GM23338 (cell line): ENCODE measurements at regions not wholly inside any gene's neighbourhood (a gene's known extent, or its start where the extent isn't known, plus 50 kb on each side); places are given as distances from the start of the nearest gene placed in this dataset.

Source experiments
- ATAC-seq: fragments of 200-7000 bp; cut with Tn5 transposase; 3 replicates; pipeline ENCODE4 v1.9.1; 2020
- DNase-seq: peaks from one replicate; pipeline ENCODE4 v3.0.0-alpha.2; 2015; ENCODE audit warnings: low spot score
- H2AFZ ChIP-seq: fragments of 200-600 bp; sonication (generic); 2 replicates; pipeline ENCODE4 v1.8.0; 2016; ENCODE audit warnings: antibody characterized with exemption, mild to moderate bottlenecking, moderate library complexity
- H3F3A ChIP-seq: fragments of 200-600 bp; sonication (generic); replicated peaks from 2 replicates; pipeline ENCODE4 v1.8.0; 2017; ENCODE audit warnings: antibody characterized with exemption, mixed run types, low read depth
- H3K27ac ChIP-seq: fragments of 200-600 bp; sonication (generic); 2 replicates; pipeline ENCODE4 v1.6.1; 2016; ENCODE audit warnings: low read depth
- H3K27me3 ChIP-seq: fragments of 200-600 bp; sonication (generic); 2 replicates; pipeline ENCODE4 v1.8.0; 2016; ENCODE audit warnings: mild to moderate bottlenecking, mixed run types, moderate library complexity; ENCODE audit not compliant: insufficient read depth
- H3K36me3 ChIP-seq: fragments of 200-600 bp; sonication (generic); 2 replicates; pipeline ENCODE4 v1.8.0; 2016; ENCODE audit warnings: mild to moderate bottlenecking; ENCODE audit not compliant: insufficient read depth
- H3K4me1 ChIP-seq: fragments of 200-600 bp; sonication (generic); 2 replicates; pipeline ENCODE4 v1.8.0; 2016; ENCODE audit warnings: mild to moderate bottlenecking, moderate library complexity; ENCODE audit not compliant: insufficient read depth
- H3K4me2 ChIP-seq: fragments of 200-600 bp; sonication (generic); 2 replicates; pipeline ENCODE4 v1.7.1; 2017; ENCODE audit warnings: mixed run types
- H3K4me3 ChIP-seq: fragments of 200-600 bp; sonication (generic); 2 replicates; pipeline ENCODE4 v1.6.1; 2016; ENCODE audit warnings: mixed run types
- H3K79me2 ChIP-seq: fragments of 200-600 bp; sonication (generic); replicated peaks from 2 replicates; pipeline ENCODE4 v1.8.0; 2017; ENCODE audit warnings: mild to moderate bottlenecking; ENCODE audit not compliant: insufficient read depth
- H3K9me2 ChIP-seq: fragments of 200-600 bp; sonication (generic); 2 replicates; pipeline ENCODE4 v1.8.0; 2017; ENCODE audit not compliant: insufficient read depth
- H4K20me1 ChIP-seq: fragments of 200-600 bp; sonication (generic); replicated peaks from 2 replicates; pipeline ENCODE4 v1.8.0; 2017; ENCODE audit warnings: mild to moderate bottlenecking; ENCODE audit not compliant: insufficient read depth
- H3K27ac Mint-ChIP-seq: 2 replicates; pipeline ENCODE4 v1.8.0; 2020; ENCODE audit warnings: inconsistent platforms, mild to moderate bottlenecking, moderate library complexity, mixed read lengths
- H3K27me3 Mint-ChIP-seq: 3 replicates; pipeline ENCODE4 v1.8.0; 2022; ENCODE audit warnings: low read depth, mild to moderate bottlenecking, moderate library complexity, mixed read lengths, inconsistent platforms; ENCODE audit not compliant: insufficient read depth, poor library complexity
- H3K36me3 Mint-ChIP-seq: 3 replicates; pipeline ENCODE4 v1.8.0; 2021; ENCODE audit warnings: low read depth, mild to moderate bottlenecking, inconsistent platforms, moderate library complexity, mixed read lengths
- H3K4me1 Mint-ChIP-seq: 3 replicates; pipeline ENCODE4 v1.8.0; 2020; ENCODE audit warnings: mild to moderate bottlenecking, inconsistent platforms, mixed read lengths
- H3K4me3 Mint-ChIP-seq: 3 replicates; pipeline ENCODE4 v1.8.0; 2021; ENCODE audit warnings: moderate library complexity, mild to moderate bottlenecking, inconsistent platforms, mixed read lengths
- H3K9me3 Mint-ChIP-seq: 3 replicates; pipeline ENCODE4 v1.8.0; 2020; ENCODE audit warnings: moderate library complexity, mild to moderate bottlenecking, inconsistent platforms, mixed read lengths
- CTCF ChIP-seq, 2 experiments: fragments of 200-600 bp in 1 of 2; sonication (generic) in 1 of 2; conservative IDR thresholded peaks; 2 replicates each; pipeline versions ENCODE4 v1.5.1 to v1.6.1; 2016 to 2017; ENCODE audit warnings: antibody characterized with exemption in 2 of 2, low read depth in 2 of 2, mild to moderate bottlenecking in 2 of 2, moderate library complexity in 1 of 2
- EZH2 ChIP-seq: fragments of 200-600 bp; sonication (generic); IDR thresholded peaks from one replicate; pipeline ENCODE4 v1.8.0; 2017; ENCODE audit warnings: antibody characterized with exemption, mild to moderate bottlenecking, low read depth; ENCODE audit not compliant: unreplicated experiment
- POLR2AphosphoS5 ChIP-seq: IDR thresholded peaks from 2 replicates; pipeline ENCODE4 v1.6.1; 2016; ENCODE audit warnings: antibody characterized with exemption, low read depth
- REST ChIP-seq: IDR thresholded peaks from one replicate; pipeline ENCODE4 v1.6.1; 2018; ENCODE audit warnings: antibody characterized with exemption; ENCODE audit not compliant: unreplicated experiment
- ZNF331 ChIP-seq: fragments of 250-450 bp; sonication (Bioruptor Pico); IDR thresholded peaks from 2 replicates; pipeline ENCODE4 v1.5.0; 2020; ENCODE audit warnings: low read depth, mild to moderate bottlenecking, moderate library complexity
- ZNF462 ChIP-seq: fragments of 250-450 bp; sonication (Bioruptor Pico); IDR thresholded peaks from 2 replicates; pipeline ENCODE4 v1.5.0; 2020; ENCODE audit warnings: mild to moderate bottlenecking, moderate library complexity
- TF ChIP-seq, protein P1 (sequence below): IDR thresholded peaks from 2 replicates; pipeline ENCODE4 v1.6.1; 2016; ENCODE audit warnings: antibody characterized with exemption

- ATAC-seq (no peak), DNase-seq (no peak)
- no peaks in the 10 kb centered on the region for H4K20me1 ChIP-seq
- H3K36me3 Mint-ChIP-seq, result no peaks in the 10 kb centered on the region
- peaks cover 5% of the 10 kb centered on the region; the same call in 1 of the 2 replicates for H3K27me3 ChIP-seq
- no peak overlapping the region for H3K4me3 Mint-ChIP-seq
- no peak overlapping the region for H3K4me2 ChIP-seq
- no peaks in the 10 kb centered on the region for H3K36me3 ChIP-seq
- no peaks in the 10 kb centered on the region for H3K9me2 ChIP-seq
- no peak overlapping the region for H2AFZ ChIP-seq
- no peaks in the 10 kb centered on the region for H3K79me2 ChIP-seq
- H3K4me1 ChIP-seq, result peaks cover 42% of the 10 kb centered on the region
- H3K27ac Mint-ChIP-seq, result no peak overlapping the region
- no peak overlapping the region for H3K27ac ChIP-seq
- H3K9me3 Mint-ChIP-seq, result no peaks in the 10 kb centered on the region
- TF ChIP-seq ZNF462 (CRISPR knock-in tag), result no peak
- peaks cover 42% of the 10 kb centered on the region for H3K4me1 Mint-ChIP-seq
- peaks cover 15% of the 10 kb centered on the region; the same call in 1 of the 2 replicates for H3F3A ChIP-seq
- peaks cover 12% of the 10 kb centered on the region for H3K27me3 Mint-ChIP-seq
- no peak overlapping the region for H3K4me3 ChIP-seq
Observed at GRCh38 chr10:123462246-123462645, 203.9 kb upstream of the GPR26 start.

DNA sequence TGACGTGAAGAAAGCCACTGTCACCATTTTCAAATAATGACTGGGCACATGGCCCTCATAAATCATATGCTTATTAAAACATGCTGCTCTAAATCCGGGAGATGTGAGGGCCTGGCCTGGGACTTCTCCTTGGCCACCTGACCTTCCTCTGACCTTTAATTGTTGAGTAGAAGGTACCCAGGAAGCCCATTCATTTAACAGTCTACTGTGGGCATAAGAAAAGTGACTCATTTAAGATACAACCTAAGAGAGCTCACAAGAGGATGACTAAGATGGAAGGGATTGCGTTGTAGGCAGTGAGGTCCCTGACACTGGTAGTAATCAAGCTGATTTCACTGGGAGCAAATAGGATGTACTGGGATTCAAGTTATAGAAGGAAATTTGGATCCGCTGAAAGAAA is 203.4 kb upstream of the GPR26 start:
- H3K9me3 Mint-ChIP-seq, result no peaks in the 10 kb centered on the region
- H2AFZ ChIP-seq, result no peak overlapping the region
- no peak overlapping the region for H3K27ac Mint-ChIP-seq
- H3K27me3 ChIP-seq, result peaks cover 5% of the 10 kb centered on the region; the same call in 1 of the 2 replicates
- peaks cover 12% of the 10 kb centered on the region for H3K27me3 Mint-ChIP-seq
- no peak overlapping the region for H3K4me3 ChIP-seq
- peaks cover 42% of the 10 kb centered on the region for H3K4me1 ChIP-seq
- ATAC-seq (no peak), DNase-seq (no peak)
- no peaks in the 10 kb centered on the region for H3K9me2 ChIP-seq
- no peaks in the 10 kb centered on the region for H3K36me3 Mint-ChIP-seq
- peaks cover 40% of the 10 kb centered on the region for H3K4me1 Mint-ChIP-seq
- no peaks in the 10 kb centered on the region for H4K20me1 ChIP-seq
- peaks cover 15% of the 10 kb centered on the region; the same call in 1 of the 2 replicates for H3F3A ChIP-seq
- no peak overlapping the region for H3K27ac ChIP-seq
- H3K36me3 ChIP-seq, result no peaks in the 10 kb centered on the region
- H3K79me2 ChIP-seq, result no peaks in the 10 kb centered on the region
- H3K4me2 ChIP-seq, result no peak overlapping the region
- H3K4me3 Mint-ChIP-seq, result no peak overlapping the region
- TF ChIP-seq ZNF331 (no peak), EZH2 (no peak), CTCF (conservative IDR thresholded peaks at IDR 0.05; ENCODE audit: low read depth in 2 of 2) (no peak), REST (no peak), POLR2AphosphoS5 (no peak)
- TF ChIP-seq, protein P1, sequence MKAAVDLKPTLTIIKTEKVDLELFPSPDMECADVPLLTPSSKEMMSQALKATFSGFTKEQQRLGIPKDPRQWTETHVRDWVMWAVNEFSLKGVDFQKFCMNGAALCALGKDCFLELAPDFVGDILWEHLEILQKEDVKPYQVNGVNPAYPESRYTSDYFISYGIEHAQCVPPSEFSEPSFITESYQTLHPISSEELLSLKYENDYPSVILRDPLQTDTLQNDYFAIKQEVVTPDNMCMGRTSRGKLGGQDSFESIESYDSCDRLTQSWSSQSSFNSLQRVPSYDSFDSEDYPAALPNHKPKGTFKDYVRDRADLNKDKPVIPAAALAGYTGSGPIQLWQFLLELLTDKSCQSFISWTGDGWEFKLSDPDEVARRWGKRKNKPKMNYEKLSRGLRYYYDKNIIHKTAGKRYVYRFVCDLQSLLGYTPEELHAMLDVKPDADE, result no peak
